HuH-7.5 (cell line): ENCODE measurements at regions not wholly inside any gene's neighbourhood (a gene's known extent, or its start where the extent isn't known, plus 50 kb on each side); places are given as distances from the start of the nearest gene placed in this dataset.

Source experiments
- DNase-seq: peaks from one replicate; pipeline ENCODE4 v3.0.0; 2011; ENCODE audit warnings: low spot score

- no peak for DNase-seq
Observed at GRCh38 chr18:24897461-24897860, 437.0 kb downstream of the HRH4 start.

DNA sequence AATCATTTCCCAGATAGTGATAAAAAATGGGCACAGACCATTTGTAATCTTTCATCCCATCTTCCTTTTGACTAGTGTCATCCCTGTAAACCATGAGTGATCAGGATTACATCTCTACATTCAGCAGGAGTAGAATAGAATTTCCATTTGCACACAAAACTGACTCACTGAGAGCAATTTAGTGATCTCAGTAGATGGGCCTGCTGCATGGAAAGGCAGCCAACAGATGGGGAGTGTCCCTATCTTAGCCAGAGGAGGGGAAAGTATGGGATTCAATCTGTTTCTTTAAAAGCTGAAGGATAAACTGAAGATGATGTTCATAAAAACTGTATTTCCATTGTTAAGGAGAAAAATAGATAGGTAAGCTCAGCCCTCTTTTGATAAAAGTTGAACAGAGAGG is 441.7 kb downstream of the ZNF521 start:
- DNase-seq = no peak

GRCh38 chr18:24913507-24914170 is 438.3 kb downstream of the ZNF521 start:
- DNase-seq = no peak

DNA sequence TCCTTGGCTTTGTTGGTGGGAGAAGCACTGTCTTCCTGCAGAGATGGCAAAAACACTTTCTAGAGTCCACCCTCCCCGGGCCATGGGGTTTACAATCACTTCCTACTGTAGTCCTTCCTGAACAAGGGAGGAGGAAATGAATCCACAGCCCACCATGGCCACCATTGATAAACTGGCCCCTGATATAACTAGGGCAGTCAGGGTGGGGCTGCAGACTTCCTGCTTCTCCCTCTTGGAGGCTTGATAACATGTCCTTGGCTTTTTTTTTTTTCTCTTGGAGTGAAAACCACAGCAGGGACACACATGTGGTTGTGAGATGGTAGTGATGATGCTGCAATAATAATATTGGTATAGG is 437.8 kb downstream of the ZNF521 start:
- no peak for DNase-seq

- DNase-seq = no peak
Observed at GRCh38 chr18:24914685-24915084, 437.3 kb downstream of the ZNF521 start.

- DNase-seq = no peak
Observed at GRCh38 chr18:24915547-24915946, 436.4 kb downstream of the ZNF521 start.

- no peak for DNase-seq
Observed at GRCh38 chr18:24917767-24918166, 434.2 kb downstream of the ZNF521 start.

- no peak for DNase-seq
Observed at GRCh38 chr18:24918257-24918656, 433.7 kb downstream of the ZNF521 start.

DNA sequence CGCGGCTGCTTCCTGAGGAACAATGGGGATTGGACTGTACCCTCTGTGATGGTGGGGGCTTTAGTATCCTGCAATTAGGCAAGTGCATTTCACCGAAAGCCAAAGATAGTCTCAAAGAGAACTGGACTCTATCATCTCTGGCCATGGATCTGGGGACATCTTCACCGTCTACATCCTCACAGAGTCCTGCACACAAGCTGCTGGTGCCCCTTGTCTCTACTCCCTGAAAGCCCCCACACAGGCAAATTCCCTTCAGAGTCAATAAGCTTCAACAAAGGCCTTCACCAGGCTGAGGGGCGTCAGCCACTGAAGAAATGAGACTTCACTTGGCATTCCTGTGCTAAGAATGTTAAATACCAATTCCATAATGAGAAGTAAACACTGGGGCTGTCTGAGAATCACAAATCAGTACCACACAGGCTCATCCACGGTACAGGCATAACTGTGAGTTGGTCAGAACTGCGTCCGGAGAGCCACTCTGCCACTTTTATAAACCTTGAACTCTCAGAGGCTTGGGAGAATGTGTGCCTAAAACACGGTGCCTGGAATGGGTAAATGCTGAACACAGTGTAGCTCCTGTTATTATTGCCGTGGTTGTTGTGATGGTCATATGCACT is 432.7 kb downstream of the ZNF521 start:
- no peak for DNase-seq

DNA sequence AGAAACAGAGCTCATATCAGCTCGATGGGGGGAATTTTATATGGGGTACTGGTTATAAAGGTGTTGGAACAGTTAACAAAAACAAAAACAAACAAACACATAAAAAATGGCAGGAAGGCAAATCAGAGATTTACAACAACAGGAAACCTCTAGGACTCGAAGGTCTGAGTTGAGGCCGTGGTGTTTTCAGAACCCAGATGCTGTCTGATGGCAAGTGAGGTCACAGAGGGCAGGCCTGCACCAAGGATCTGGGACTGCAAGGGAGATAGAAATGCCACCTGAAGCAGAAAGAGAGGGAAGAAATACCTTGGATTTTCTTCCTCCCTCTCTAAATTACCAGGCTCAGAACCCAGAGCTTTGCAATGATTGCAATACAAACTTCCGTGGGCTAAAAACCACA is 429.5 kb downstream of the ZNF521 start:
- no peak for DNase-seq

DNA sequence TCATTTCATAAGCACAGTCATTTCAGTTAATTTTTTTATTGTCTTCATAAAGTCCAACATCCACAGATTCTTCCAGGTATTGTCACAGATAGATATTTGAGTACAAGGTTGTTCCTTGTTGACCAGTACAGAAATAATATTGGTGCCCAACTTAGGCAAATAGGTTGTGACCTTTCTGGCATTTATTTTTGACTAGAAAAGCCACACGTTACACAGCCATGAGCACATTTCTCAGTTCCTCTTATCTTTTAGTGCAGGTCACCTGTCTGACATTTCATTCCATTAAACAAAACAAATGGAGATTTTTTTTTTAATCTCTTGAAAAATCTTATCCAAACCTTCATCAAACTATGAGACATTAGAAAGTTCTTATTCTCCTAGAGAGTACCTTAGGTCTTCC is 428.8 kb downstream of the ZNF521 start:
- no peak for DNase-seq

GRCh38 chr18:24924066-24924716 is 427.8 kb downstream of the ZNF521 start:
- DNase-seq = no peak

DNA sequence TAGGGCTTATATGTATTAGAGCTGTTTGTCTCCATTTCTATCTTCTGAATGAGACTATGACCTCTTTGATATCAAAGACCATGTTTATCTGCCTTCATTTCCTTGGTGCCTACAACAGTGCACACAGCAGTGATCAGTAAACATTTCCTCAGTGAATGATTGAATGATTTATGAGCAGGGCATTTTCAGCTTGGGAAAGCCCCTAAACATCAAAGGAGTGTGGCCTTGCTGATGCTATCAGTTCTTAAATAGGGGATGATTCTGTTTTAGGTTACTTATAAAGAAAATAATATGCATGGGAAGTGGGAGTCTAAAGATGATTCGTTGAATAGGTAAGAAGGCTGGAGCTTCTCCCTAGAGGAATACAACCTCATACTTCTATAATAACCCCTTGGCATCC is 425.3 kb downstream of the ZNF521 start:
- no peak for DNase-seq

DNA sequence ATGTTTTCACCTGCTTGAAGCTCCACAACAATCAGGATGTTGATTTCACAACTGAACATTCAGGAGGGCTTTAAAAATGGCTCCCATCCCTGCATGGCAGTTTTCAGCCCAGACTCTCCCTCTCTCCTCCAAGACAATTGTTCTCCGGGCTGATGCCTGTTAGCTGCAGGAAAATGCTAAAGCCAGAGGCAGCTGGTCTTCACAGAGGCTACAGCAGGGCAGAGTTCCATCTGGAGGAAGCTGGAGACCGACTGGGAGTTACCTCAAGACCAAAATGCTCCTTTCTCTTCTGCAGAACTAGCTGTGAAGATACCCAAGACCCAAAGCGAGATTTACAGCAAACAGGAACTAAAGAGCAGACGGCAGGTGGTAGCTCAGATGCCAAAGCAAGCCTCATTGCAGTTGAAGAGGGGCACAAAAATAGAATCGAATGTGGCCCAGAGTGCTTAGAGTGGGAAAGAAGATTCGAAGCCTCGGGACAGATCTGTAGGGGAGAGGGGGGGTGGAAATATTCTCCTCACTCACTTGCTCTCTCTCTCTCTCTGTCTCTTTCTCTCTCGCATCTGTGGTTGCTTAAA is 423.6 kb downstream of the ZNF521 start:
- DNase-seq = no peak

DNA sequence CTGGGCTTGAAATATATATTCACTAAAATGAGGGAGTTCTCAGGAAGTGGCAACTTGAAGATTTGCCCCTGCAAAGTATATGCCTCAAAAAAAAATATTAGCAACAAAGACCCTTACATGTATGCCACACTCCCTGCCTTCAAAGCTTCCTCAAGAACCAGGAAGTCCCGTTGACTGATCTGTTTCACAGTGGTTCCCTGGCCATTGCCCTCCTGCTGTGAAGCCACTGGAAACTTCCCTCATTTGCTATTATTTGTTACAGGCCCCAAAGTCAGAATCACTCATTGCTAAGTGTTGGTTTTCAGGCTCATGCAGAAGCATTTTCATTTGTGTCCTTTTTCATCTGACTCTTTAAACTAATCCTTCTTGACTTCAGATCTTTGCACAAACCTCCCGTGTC is 421.5 kb downstream of the ZNF521 start:
- DNase-seq = no peak

DNA sequence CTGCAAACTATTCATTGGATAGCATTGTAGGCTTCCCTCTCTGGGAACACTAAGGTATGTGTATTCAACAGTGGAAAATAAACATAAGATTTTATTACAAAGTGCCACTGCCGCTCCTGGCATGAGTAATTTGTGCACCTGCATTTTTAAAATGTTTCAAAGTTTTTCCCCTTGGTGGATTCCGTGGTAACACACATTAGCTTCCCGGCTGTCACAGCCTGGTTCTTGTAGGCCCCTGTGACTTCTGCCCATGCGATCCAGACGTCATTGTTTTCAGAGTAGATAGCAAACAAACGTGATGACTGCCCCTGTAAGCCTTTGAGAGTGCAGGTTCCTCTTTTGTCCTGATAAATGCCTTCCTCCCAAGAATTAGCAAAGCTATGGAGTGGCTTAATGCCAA is 421.0 kb downstream of the ZNF521 start:
- DNase-seq = no peak

DNA sequence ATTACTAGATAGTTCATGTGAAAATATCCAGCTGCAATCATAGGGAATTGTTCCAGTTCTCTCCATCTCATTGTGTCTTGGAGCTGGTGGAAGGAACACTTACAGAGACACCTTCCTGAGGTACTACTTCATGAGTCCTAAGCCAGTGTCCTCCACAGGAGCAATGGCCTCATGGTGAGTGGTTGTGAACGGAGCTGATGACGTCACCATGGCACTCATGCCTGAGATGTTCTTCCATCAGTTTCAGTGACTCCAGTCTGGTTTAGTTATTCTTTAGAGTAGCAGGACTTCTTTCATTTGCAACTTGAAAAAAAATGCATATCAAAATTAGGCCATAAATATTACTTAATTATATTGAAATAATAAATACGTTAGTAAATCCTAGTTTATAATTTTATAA is 418.6 kb downstream of the ZNF521 start:
- no peak for DNase-seq

GRCh38 chr18:24934258-24934932 is 417.6 kb downstream of the ZNF521 start:
- DNase-seq = no peak

DNA sequence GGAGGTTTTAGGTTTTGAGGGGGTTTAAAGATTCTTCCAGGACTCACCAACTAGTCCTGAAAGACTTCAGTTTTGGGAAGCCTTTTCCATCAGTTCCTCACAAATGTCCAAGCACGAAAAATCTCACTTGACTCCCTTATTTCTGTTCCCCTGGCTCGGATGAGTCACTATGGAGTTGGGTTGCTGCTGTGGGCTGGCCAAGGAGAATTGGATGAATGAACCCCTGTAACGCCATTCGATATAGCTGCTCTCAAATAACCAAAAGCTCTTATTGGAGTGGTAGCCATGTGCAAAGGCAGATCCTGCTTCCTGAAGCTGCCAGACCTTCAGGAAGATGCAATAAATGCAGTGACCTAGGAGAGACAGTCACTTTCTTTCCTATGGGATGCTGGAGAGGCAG is 417.0 kb downstream of the ZNF521 start:
- DNase-seq = no peak

GRCh38 chr18:24935896-24936295 is 416.1 kb downstream of the ZNF521 start:
- no peak for DNase-seq

DNA sequence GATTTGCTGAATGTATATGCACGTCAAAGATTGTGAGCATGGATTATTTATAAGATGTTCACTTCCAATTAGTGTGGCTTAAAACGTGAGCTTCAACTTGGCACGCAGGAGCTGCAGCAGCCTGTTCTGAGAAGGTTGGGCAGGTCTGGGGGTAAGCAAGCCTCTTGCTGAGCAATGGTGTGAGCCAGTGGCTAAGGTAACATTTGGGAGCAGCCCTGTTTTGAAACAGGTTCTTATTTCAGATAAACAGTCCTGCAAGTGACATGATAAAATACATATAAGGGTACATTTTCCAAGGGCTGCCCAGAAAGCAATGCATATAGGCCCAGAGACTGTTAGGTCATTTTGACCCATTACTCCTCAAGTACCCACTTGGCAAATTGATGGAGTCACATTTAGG is 415.3 kb downstream of the ZNF521 start:
- no peak for DNase-seq

DNA sequence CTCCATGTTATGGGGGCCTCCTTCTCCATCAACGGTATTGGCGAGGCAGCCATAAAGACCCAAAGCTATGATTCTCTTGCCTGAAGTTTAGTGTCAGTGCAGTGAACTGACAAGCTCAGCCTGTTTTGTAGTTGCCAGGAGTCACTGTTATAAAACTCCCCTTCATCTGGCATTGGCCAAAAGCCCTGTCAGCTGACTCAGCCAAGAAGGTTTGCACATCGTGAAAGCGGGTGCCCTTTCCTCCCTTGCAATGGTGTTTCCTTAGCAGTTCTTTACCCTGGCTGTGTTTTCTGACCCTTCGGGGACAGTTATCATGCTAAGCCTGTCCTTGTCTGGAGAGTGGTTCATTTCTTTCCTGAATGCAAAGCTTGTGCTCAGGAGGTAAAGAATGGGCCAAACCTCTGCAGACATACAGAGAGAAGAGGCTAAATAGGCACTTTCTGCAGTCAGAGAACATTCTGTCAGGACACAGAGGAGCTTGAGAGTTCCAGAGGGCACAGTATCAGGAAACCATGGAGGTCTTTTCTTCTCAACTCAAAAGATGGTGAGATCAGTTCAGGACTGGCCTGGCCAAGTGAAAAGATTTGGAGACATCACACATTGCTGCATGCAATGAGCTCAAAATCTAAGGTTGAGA is 414.2 kb downstream of the ZNF521 start:
- no peak for DNase-seq
